ENCODE measurements at regions not wholly inside any gene's neighbourhood (a gene's known extent, or its start where the extent isn't known, plus 50 kb on each side); places are given as distances from the start of the nearest gene placed in this dataset.

DNA sequence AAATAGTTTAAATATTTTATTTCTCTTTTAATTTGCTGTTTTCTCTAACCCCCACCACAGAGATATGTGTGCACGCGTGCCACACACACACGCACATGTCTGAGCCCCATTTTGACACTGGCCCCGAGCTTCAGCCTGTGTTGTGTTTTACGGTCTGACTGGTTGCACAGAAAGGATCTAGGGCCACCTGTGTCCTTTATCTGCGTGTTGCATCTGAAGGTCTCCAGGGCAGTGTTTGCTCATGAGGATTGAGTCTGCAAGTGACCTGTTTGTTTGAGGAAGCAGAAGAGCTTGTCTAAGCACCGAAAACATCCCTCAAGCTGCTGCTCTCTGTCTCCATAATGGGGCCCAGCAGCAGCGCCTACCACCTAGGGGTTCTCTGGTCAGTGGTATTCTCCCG is 266.4 kb upstream of the LYZL1 start (continued):
- TF ChIP-seq WRNIP1 (IDR thresholded peaks at IDR 0.05; ENCODE audit: borderline replicate concordance, low read depth, low read length) (no peak), RBBP5 (conservative IDR thresholded peaks at IDR 0.05) (no peak), CREB1 (IDR thresholded peaks at IDR 0.05; ENCODE audit: low read depth) (no peak)
- TF ChIP-seq, protein P1, sequence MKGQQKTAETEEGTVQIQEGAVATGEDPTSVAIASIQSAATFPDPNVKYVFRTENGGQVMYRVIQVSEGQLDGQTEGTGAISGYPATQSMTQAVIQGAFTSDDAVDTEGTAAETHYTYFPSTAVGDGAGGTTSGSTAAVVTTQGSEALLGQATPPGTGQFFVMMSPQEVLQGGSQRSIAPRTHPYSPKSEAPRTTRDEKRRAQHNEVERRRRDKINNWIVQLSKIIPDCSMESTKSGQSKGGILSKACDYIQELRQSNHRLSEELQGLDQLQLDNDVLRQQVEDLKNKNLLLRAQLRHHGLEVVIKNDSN (IDR thresholded peaks at IDR 0.05; ENCODE audit: borderline replicate concordance, extremely low read length, insufficient read depth, low read depth, low read length): no peak

DNA sequence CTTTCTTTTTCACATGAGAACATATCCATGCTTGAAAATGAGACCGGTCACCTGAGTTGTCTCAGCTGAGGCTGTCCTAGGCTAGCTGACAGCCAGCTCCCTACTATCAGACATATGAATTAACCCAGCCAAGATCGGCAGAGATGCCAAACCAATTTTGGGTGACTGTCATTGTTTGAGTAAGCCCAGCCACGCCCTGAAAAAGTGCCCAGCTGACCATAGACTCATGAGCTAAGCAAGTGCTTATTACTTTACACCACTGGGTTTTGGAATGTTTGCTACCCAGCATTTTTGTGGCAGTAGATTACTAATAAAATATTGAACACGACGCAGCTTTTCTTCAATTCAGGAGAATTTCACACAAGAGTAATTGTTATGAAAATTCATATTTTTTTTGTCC is 265.2 kb upstream of the LYZL1 start:
- 54% methylated on average over 5 of the region's 5 CpGs for WGBS (ENCODE audit: insufficient coverage, insufficient replicate concordance, low lambda C conversion rate, missing lambda C conversion rate)
- ATAC-seq: no peak

More for the DNA sequence above, 265.2 kb upstream of the LYZL1 start:
- Histone ChIP-seq H3K9me3 (replicated peaks; ENCODE audit: control insufficient read depth, insufficient read depth, low read length) (no peaks in the 10 kb centered on the region), H3K27me3 (replicated peaks in 1 of 2; ENCODE audit: control insufficient read depth in 2 of 2, insufficient read depth in 2 of 2, low read length in 1 of 2) (no peaks in the 10 kb centered on the region), H3K9ac (ENCODE audit: control insufficient read depth, insufficient read depth, low read length) (no peak overlapping the region), H3K4me3 (no peak overlapping the region), H2AFZ (ENCODE audit: control insufficient read depth, low read depth, low read length) (no peak overlapping the region), H3K4me1 (ENCODE audit: control insufficient read depth, insufficient read depth, low read length) (no peaks in the 10 kb centered on the region), H3K27ac (ENCODE audit: control insufficient read depth, insufficient read depth) (no peak overlapping the region), H3K79me2 (ENCODE audit: control insufficient read depth, insufficient read depth, low read length) (no peaks in the 10 kb centered on the region), H3K36me3 (ENCODE audit: control insufficient read depth in 2 of 2, insufficient read depth in 2 of 2, low read length in 1 of 2) (no peaks in the 10 kb centered on the region), H4K20me1 (ENCODE audit: control insufficient read depth, insufficient read depth) (no peaks in the 10 kb centered on the region), H3K4me2 (ENCODE audit: control insufficient read depth, insufficient read depth) (no peak overlapping the region)
- no peak for FAIRE-seq
- DNase-seq (ENCODE audit: low read depth, low spot score): no peak
- intact Hi-C loops (cut with micrococcal nuclease; ENCODE audit: unreplicated experiment): no loop called here
- ChIA-PET POLR2A (no interaction called here), RAD21 (ENCODE audit: unreplicated experiment) (no interaction called here), SMC1A (ENCODE audit: uncharacterized antibody, unreplicated experiment) (interaction anchor here (0.6 to 1.6 kb wide), 3 partner anchors 8 to 362 kb away, joined by 3 read pairs; no protein-coding TSS in a partner anchor), CTCF (no interaction called here)
- in situ Hi-C loops (cut with MboI): loop anchor here (25.0 kb wide), 1 partner anchor 89 kb away; no protein-coding TSS in a partner anchor
- no peak for TF ChIP-seq SMC3 (IDR thresholded peaks at IDR 0.05; ENCODE audit: borderline replicate concordance, low read length)
- no peak for TF ChIP-seq CHD2 (IDR thresholded peaks at IDR 0.05; ENCODE audit: borderline replicate concordance, low read depth, low read length)
- BruUV-seq (replicated peaks): no TSS peak

All from GM12878 (cell line).